H1 (cell line): ENCODE measurements at regions not wholly inside any gene's neighbourhood (a gene's known extent, or its start where the extent isn't known, plus 50 kb on each side); places are given as distances from the start of the nearest gene placed in this dataset.

ENCODE experiments used
- BCL11A ChIP-seq, 2 experiments: IDR thresholded peaks; one replicate each; pipeline ENCODE4 v1.6.1; 2011; ENCODE audit warnings: low read depth in 2 of 2, low read length in 2 of 2, mild to moderate bottlenecking in 2 of 2
- CTBP2 ChIP-seq: IDR thresholded peaks from 2 replicates; pipeline ENCODE4 v1.7.0; 2011; ENCODE audit warnings: borderline replicate concordance, mild to moderate bottlenecking, moderate library complexity, mixed read lengths, low read length; ENCODE audit not compliant: insufficient read depth, insufficient read length
- KDM5A ChIP-seq: fragments of 200-600 bp; IDR thresholded peaks from 2 replicates; pipeline ENCODE4 v1.7.1; 2012; ENCODE audit warnings: mild to moderate bottlenecking, low read length, inconsistent platforms, mixed read lengths
- SIN3A ChIP-seq, 2 experiments: IDR thresholded peaks in 1 of 2; conservative IDR thresholded peaks in 1 of 2; 2 replicates each; pipeline ENCODE4 v1.6.1; 2011 to 2012; ENCODE audit warnings: low read length in 2 of 2, improper control_type of control experiment in 1 of 2, low read depth in 1 of 2, mild to moderate bottlenecking in 1 of 2
- TAF1 ChIP-seq: IDR thresholded peaks from 2 replicates; pipeline ENCODE4 v1.6.1; 2011; ENCODE audit warnings: mild to moderate bottlenecking, low read depth, low read length
- TAF7 ChIP-seq: optimal IDR thresholded peaks from 2 replicates; pipeline ENCODE3; 2011; ENCODE audit warnings: low read depth, mild to moderate bottlenecking, inconsistent platforms, low read length, moderate library complexity, borderline replicate concordance
- ZNF274 ChIP-seq: IDR thresholded peaks from 2 replicates; pipeline ENCODE4 v1.7.0; 2012; ENCODE audit warnings: low read length, borderline replicate concordance; ENCODE audit errors: extremely low read depth
- TF ChIP-seq, protein P1 (sequence below): fragments of 300-600 bp; sonication (generic); IDR thresholded peaks from 2 replicates; pipeline ENCODE4 v1.7.1; 2012; ENCODE audit warnings: low read length, moderate library complexity, mild to moderate bottlenecking, inconsistent platforms; ENCODE audit not compliant: insufficient replicate concordance
- TF ChIP-seq, protein P2 (sequence below), 3 experiments: IDR thresholded peaks; 1 replicate in 2 of 3; 2 replicates in 1 of 3; pipeline versions ENCODE4 v1.5.1 to v1.6.1; 2011; ENCODE audit warnings: low read length in 3 of 3, mild to moderate bottlenecking in 3 of 3, inconsistent platforms in 2 of 3, low read depth in 1 of 3, moderate library complexity in 1 of 3; ENCODE audit not compliant: insufficient read depth in 1 of 3; ENCODE audit errors: control extremely low read depth in 1 of 3

DNA sequence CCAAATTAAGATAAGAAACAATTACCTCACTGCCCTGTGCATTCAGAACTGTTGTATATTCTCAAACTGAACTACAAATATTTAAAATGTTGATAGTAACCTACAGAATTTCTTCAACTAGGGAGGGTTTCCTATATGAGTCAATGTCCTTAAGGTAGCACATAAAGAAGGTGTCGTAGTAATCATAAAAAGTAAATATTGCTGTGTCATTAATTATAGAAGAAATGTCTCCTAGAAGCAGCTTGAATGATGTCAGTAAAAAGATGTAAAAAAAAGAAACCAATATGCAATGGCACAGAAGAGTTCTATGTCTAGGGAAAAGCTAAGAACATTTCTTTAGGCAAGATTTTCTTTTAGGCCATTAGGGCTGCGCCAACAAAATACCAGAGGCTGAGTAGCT, 559.6 kb upstream of the EPHA5 start (continued):
- TF ChIP-seq, protein P1, sequence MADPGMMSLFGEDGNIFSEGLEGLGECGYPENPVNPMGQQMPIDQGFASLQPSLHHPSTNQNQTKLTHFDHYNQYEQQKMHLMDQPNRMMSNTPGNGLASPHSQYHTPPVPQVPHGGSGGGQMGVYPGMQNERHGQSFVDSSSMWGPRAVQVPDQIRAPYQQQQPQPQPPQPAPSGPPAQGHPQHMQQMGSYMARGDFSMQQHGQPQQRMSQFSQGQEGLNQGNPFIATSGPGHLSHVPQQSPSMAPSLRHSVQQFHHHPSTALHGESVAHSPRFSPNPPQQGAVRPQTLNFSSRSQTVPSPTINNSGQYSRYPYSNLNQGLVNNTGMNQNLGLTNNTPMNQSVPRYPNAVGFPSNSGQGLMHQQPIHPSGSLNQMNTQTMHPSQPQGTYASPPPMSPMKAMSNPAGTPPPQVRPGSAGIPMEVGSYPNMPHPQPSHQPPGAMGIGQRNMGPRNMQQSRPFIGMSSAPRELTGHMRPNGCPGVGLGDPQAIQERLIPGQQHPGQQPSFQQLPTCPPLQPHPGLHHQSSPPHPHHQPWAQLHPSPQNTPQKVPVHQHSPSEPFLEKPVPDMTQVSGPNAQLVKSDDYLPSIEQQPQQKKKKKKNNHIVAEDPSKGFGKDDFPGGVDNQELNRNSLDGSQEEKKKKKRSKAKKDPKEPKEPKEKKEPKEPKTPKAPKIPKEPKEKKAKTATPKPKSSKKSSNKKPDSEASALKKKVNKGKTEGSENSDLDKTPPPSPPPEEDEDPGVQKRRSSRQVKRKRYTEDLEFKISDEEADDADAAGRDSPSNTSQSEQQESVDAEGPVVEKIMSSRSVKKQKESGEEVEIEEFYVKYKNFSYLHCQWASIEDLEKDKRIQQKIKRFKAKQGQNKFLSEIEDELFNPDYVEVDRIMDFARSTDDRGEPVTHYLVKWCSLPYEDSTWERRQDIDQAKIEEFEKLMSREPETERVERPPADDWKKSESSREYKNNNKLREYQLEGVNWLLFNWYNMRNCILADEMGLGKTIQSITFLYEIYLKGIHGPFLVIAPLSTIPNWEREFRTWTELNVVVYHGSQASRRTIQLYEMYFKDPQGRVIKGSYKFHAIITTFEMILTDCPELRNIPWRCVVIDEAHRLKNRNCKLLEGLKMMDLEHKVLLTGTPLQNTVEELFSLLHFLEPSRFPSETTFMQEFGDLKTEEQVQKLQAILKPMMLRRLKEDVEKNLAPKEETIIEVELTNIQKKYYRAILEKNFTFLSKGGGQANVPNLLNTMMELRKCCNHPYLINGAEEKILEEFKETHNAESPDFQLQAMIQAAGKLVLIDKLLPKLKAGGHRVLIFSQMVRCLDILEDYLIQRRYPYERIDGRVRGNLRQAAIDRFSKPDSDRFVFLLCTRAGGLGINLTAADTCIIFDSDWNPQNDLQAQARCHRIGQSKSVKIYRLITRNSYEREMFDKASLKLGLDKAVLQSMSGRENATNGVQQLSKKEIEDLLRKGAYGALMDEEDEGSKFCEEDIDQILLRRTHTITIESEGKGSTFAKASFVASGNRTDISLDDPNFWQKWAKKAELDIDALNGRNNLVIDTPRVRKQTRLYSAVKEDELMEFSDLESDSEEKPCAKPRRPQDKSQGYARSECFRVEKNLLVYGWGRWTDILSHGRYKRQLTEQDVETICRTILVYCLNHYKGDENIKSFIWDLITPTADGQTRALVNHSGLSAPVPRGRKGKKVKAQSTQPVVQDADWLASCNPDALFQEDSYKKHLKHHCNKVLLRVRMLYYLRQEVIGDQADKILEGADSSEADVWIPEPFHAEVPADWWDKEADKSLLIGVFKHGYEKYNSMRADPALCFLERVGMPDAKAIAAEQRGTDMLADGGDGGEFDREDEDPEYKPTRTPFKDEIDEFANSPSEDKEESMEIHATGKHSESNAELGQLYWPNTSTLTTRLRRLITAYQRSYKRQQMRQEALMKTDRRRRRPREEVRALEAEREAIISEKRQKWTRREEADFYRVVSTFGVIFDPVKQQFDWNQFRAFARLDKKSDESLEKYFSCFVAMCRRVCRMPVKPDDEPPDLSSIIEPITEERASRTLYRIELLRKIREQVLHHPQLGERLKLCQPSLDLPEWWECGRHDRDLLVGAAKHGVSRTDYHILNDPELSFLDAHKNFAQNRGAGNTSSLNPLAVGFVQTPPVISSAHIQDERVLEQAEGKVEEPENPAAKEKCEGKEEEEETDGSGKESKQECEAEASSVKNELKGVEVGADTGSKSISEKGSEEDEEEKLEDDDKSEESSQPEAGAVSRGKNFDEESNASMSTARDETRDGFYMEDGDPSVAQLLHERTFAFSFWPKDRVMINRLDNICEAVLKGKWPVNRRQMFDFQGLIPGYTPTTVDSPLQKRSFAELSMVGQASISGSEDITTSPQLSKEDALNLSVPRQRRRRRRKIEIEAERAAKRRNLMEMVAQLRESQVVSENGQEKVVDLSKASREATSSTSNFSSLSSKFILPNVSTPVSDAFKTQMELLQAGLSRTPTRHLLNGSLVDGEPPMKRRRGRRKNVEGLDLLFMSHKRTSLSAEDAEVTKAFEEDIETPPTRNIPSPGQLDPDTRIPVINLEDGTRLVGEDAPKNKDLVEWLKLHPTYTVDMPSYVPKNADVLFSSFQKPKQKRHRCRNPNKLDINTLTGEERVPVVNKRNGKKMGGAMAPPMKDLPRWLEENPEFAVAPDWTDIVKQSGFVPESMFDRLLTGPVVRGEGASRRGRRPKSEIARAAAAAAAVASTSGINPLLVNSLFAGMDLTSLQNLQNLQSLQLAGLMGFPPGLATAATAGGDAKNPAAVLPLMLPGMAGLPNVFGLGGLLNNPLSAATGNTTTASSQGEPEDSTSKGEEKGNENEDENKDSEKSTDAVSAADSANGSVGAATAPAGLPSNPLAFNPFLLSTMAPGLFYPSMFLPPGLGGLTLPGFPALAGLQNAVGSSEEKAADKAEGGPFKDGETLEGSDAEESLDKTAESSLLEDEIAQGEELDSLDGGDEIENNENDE: no peak
- TF ChIP-seq KDM5A: no peak
- TF ChIP-seq TAF7: no peak
- TF ChIP-seq ZNF274: no peak
- TF ChIP-seq, protein P2, sequence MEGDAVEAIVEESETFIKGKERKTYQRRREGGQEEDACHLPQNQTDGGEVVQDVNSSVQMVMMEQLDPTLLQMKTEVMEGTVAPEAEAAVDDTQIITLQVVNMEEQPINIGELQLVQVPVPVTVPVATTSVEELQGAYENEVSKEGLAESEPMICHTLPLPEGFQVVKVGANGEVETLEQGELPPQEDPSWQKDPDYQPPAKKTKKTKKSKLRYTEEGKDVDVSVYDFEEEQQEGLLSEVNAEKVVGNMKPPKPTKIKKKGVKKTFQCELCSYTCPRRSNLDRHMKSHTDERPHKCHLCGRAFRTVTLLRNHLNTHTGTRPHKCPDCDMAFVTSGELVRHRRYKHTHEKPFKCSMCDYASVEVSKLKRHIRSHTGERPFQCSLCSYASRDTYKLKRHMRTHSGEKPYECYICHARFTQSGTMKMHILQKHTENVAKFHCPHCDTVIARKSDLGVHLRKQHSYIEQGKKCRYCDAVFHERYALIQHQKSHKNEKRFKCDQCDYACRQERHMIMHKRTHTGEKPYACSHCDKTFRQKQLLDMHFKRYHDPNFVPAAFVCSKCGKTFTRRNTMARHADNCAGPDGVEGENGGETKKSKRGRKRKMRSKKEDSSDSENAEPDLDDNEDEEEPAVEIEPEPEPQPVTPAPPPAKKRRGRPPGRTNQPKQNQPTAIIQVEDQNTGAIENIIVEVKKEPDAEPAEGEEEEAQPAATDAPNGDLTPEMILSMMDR (IDR thresholded peaks at IDR 0.05; ENCODE audit: control extremely low read depth in 1 of 3, insufficient read depth in 1 of 3, low read depth in 1 of 3, low read length in 3 of 3): no peak
- TF ChIP-seq BCL11A (IDR thresholded peaks at IDR 0.05; ENCODE audit: low read depth in 2 of 2, low read length in 2 of 2): no peak
- TF ChIP-seq SIN3A (conservative IDR thresholded peaks at IDR 0.05 in 1 of 2, IDR thresholded peaks at IDR 0.05 in 1 of 2; ENCODE audit: low read depth in 1 of 2, low read length in 2 of 2): no peak
- no peak for TF ChIP-seq CTBP2
- no peak for TF ChIP-seq TAF1
